Hematopoietic multipotent progenitor cell treated with erythropoietin and hydrocortisone succinate and interleukin-3 and kit ligand, for 15 days (in vitro differentiated cells): ENCODE measurements at regions not wholly inside any gene's neighbourhood (a gene's known extent, or its start where the extent isn't known, plus 50 kb on each side); places are given as distances from the start of the nearest gene placed in this dataset.
"Not testable (repeated sequence)": the region's sequence is repeated elsewhere in the genome, so short reads cannot be mapped to it uniquely, and the experiment has no call there.

Experiments
- DNase-seq: peaks from one replicate; pipeline ENCODE4 v3.0.0-alpha.2; 2015; ENCODE audit warnings: low spot score

- no peak for DNase-seq
Measured at GRCh38 chr5:125950012-125950615, 473.1 kb upstream of the GRAMD2B start.

GRCh38 chr5:125961150-125961549, 462.1 kb upstream of the GRAMD2B start:
- no peak for DNase-seq

DNA sequence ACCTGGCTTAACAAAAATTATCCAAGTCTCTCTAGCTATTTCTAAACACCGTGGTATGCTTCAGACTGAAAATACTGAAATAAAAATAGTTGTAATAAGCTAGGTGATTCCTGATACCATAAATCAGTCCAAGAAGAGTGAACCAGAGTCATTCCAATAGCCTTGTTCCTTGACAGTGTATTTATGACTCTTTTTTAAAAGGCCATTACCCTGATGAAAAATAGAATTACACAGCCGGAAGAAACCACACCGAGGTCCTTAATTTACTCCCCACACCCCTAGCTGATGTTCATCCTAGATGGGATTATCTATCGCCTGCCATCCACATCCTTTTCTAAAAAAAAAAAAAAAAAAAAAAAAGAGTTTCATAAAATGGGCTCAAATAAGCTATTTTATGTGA, 457.6 kb upstream of the GRAMD2B start:
- DNase-seq: no peak

DNA sequence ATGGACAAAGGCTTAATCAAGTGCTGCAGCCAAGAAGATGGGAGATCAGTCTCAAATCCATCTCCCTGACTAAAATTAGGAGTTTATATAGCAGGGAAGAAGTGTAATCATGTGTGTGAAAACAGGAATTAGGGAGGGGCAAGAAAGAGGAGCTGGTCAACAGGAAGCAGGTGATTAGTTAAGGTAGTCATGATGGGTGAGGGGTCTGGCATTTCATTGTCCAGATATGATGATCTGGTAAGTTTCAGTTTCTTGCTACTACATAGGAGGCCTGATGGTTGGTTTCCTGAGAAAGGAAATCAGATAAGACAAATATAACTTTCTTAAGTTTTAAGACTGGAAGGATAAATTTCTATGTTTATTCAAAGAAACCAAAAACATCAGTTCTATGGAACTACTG, 455.6 kb upstream of the GRAMD2B start:
- no peak for DNase-seq

- no peak for DNase-seq
Measured at GRCh38 chr5:125969011-125969813, 454.0 kb upstream of the GRAMD2B start.

GRCh38 chr5:125969814-125970171, 453.4 kb upstream of the GRAMD2B start:
- no peak for DNase-seq

DNA sequence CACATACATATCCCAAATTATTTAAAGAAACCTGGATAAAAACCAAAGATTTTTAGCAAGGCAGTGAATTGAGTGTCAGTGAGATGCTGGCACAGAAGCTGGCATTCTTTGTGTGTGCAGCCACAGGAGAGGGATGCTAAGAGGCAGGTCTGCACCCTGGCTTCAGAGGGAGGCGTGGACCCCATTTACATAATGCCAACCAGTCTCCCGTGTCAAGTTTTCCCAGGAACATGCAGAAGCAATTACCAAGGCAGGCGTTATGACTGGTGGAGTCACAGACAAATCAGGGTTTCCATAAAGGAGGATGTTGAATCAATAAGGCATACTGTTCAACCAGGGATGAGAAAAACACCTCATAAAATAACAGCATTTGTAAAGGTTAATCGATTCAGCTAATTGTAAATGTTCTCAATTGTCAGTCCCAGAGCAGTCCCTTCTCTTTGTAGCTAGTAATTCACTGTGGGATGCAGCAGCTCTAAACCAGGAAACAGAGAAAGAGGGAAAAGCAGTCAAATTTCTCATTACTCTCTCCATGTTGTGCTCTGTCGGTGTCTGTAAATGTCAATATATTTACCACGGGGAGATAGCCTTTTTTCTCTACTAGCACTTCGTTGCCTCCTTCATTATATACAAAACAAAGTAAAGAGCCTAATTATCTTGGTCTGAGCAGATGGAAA, 452.4 kb upstream of the GRAMD2B start:
- DNase-seq: no peak

DNA sequence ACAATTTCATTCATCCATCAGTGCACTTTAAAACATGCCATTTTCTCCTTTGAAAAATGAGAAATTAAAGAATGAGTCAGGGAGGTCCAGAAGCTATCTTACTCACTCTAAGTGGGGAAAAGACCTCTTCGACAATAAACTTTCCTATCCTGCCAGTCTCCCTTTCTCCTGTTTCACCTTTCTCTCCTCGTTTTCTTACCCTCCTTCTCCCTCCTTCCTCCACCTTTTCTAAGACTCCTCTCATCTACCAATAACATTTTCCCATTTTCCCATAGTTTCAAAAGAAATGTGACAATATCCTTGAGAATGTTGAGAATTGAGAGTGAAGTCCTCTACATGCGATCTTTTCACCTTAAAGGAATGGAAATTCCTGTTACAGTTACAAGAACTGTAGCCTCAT, 450.5 kb upstream of the GRAMD2B start:
- DNase-seq: no peak

- no peak for DNase-seq
Measured at GRCh38 chr5:125974679-125975078, 448.5 kb upstream of the GRAMD2B start.

DNA sequence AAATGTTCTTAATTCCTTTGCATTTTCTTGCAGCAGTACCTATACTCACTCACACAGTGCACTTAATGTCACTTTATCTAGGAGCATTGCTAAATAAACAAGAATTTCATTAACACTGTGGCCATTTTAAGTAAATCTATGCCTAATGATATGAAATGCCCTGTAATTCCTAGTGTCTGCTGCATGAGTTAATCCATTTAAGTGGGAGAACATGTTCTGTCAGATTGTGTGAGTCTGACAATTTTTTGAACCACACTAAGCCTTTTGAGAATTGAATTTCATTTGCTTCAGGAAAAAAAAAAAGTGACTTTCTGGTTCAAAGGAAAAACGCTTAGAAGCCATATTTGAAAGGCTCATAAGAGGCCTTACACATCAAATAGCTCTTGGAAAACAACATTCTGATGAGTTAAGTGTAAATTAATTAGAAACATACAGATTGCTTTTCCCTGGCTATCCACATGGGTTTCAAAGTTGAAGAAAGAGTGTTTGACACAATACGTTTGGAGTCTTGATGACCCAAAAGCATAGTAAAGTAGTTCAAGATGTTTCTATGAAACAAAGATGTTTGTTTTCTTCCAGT, 446.7 kb upstream of the GRAMD2B start:
- no peak for DNase-seq

DNA sequence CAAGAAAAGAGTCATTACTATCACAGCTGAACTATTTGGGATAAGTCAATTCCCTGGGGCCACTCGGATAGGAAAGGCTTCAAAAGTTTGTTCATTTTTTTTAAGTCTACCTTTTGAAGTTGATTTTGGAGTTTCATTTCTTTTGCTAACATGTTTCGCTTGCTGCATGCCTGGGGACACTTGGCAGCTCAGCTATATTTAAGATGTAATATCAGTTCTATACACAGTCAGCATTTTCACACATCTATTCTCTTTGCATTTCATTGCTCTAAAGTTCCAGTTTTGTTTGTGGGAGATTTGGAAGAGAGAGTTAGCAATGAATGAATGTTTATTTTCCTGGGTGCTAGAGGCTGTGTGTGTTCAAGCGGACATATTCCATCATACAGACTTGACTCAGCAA, 445.2 kb upstream of the GRAMD2B start:
- DNase-seq: no peak

DNA sequence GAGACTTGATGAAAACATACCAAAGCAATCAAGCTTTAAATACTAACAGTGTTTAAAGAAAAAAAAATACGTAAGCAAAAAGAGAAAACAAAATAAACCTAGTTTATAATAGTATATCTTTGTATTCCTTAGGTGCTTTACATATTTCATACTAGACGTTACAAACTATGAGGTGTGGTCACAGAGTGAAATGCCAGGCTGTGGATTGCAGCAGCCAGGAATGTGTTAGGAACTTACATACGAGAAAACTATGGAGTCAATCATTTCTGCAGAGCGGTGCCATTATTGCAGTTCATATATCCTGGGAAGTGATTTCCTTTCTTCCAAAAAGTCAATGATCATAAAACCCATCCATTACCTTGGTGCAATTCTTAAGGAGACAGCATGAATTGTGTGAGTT, 443.6 kb upstream of the GRAMD2B start:
- no peak for DNase-seq

GRCh38 chr5:125981016-125981415, 442.2 kb upstream of the GRAMD2B start:
- no peak for DNase-seq

DNA sequence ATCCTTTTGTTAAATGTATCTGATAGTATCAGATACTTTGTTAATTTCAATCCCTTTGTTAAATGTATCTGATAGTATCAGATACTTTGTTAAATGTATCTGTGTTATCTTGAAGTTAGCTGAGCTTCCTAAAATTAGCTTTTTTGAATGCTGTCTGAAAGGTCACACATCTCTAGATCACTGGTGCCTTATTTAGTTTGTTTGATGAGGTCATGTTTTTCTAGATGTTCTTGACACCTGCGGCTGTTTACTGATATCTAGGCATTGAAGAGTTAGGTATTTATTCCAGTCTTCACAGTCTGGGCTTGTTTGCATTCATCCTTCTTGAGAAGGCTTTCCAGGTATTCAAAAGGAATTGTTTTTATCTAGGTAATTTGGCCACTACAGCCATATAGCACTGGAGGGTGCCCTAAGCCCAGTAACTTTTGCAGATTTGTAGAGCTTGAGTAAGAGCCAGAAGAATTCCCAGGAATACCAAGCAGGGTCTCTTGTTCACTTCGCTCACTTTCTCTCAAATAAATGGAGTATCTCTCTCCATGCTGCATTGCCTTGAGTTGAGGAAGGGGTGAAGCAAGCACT, 435.4 kb upstream of the GRAMD2B start:
- DNase-seq: no peak

DNA sequence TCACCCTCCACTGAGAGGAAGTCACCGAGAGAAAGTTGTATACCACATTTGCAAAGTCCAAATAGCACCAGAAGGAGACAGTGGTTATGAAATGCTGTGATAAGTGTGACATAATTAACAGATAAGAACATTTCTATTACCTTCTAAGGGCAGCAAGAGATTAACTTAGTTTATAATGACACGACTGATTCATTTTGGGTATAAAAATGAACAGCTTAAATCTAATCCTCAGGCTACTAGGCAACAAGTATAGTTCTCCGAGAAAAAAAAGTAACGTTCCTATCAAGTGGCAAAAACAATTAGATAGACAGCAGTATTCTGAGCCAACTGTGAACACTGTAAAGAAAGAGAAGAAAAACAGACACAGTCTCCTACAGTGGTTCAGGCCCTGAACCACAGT, 431.2 kb upstream of the GRAMD2B start:
- no peak for DNase-seq

DNA sequence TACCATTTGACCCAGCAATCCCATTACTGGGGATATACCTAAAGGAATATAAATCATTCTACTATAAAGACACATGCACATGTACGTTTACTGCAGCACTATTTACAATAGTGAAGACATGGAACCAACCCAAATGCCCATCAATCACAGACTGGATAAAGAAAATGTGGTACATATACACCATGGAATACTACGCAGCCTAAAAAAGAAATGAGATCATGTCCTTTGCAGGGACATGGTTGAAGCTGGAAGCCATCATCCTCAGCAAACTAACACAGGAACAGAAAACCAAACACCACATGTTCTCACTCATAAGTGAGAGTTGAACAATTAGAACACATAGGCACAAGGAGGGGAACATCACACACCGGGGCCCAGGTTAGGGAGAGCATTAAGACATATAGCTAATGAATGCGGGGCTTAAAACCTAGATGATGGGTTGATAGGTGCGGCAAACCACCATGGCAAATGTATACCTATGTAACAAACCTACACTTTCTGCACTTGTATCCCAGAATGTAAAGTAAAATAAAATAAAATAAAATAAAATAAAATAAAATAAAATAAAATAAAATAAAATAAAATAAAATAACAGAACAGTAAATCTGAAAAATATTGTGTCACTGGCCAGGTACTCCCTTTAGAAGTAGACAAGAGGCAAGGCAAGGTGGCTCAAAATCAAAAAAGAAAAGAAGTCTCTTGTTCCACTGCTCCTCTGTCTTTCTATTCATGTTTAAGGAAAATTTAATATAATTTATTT, 423.8 kb upstream of the GRAMD2B start:
- DNase-seq: not testable (repeated sequence)

GRCh38 chr5:126000507-126000906, 422.7 kb upstream of the GRAMD2B start:
- no peak for DNase-seq

DNA sequence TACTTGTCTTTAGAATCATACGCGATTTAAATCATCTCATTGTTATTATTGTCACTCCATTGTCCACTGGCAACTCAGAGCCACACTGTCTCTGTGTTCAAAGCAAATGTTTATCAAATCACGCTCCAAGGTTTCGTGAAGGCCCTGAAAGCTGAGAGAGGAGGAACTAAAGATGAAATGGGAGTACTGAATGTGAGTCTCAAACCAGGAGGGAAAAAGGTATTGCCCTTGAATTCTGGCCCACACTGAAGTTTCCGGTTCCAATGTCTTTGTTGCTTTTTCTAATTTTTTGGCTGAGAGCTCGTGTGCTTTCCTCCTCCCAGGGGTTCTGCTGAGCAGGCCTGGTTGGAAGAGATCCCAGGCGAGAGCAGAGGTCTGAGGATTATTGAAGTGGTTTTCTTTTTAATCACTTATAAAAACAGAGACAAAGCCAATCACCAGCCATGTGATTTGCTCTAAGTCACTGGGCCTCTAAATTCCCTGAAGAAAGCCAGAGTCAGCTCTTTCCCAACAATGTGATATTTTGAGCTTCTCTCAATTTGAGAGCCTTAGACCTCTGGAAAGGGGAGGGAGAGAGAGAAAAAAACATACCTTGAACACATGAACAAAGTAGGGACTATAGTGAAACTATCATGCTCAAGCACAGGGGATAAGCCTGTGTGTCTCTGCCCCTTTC, 420.8 kb upstream of the GRAMD2B start:
- no peak for DNase-seq

GRCh38 chr5:126003309-126003708, 419.9 kb upstream of the GRAMD2B start:
- DNase-seq: no peak

DNA sequence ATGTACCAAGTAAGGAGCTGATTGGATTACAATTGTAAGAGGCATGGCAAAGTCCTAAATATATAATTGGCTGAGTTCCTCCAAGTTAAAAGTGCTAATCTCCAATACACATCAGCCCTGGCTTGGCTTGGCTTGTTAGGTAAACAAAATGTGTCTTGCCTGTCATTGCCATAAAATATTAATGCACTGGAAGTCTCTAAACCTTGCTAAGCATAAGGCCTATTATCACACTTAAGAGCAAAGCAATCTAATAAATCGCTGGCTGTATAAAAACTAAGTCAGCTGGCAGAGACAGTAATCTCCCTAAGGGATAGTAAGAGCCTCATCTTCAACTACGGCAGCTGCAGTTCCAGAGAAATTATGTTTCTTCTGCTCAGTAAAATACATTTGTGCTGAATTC, 418.6 kb upstream of the GRAMD2B start:
- no peak for DNase-seq

DNA sequence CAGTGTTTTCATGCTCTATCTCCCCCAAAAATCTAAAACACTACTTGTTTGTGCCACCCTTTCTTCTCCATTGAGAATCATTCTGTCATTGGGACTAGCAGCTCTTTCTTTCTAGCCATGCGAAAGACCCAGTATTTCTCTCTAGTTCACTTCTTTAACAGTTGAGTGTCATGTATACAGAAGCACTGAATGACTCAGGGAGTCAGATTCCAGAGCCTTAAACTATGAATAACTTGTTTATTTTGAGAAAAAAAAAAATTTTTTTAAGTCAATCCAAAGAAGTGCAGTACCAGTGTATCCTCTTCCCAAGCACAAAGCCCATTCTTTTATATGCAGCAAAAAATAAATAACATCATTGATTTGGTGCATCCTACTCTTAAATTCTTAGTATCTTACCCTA, 415.4 kb upstream of the GRAMD2B start:
- no peak for DNase-seq
